ENCODE measurements at regions not wholly inside any gene's neighbourhood (a gene's known extent, or its start where the extent isn't known, plus 50 kb on each side); places are given as distances from the start of the nearest gene placed in this dataset.

- TF ChIP-seq CTCF (IDR thresholded peaks at IDR 0.05; ENCODE audit: insufficient read depth, low read length) (no peak), SPI1 (IDR thresholded peaks at IDR 0.05; ENCODE audit: borderline replicate concordance, low read depth) (no peak), POLR2AphosphoS5 (IDR thresholded peaks at IDR 0.05; ENCODE audit: low read depth) (no peak), GABPA (IDR thresholded peaks at IDR 0.05; ENCODE audit: low read depth) (no peak)
Observed at GRCh38 chr1:56285554-56286402, 293.6 kb downstream of the PLPP3 start.
